NOMO-1 (cell line): ENCODE measurements at regions not wholly inside any gene's neighbourhood (a gene's known extent, or its start where the extent isn't known, plus 50 kb on each side); places are given as distances from the start of the nearest gene placed in this dataset.
"Not testable (repeated sequence)": the region's sequence is repeated elsewhere in the genome, so short reads cannot be mapped to it uniquely, and the experiment has no call there.

ENCODE experiments used
- DNase-seq, 2 experiments: peaks; one replicate each; lab custom pipeline; 2025; ENCODE audit not compliant: unreplicated experiment in 2 of 2; lab: John Stamatoyannopoulos, UW

GRCh38 chr4:27343411-27343810 is 482.8 kb downstream of the STIM2 start:
- DNase-seq: no peak

DNA sequence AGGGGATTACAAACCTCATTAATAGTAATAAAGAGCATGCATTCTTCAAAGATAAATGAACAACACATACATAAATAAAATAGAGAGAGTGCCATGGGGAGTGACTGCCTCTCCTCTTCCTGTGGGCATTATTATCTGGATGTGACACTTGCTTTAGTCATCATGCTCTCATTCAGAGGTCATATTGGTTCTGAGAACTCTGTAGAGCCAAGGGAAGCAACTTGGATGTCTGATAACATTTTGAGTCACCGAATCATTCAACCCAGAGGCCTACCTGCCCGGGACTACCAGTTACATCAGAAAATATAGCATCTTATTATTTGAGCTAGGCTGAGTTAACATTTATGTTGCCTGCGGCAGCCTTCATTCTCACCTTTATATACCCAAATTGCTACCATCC is 489.5 kb downstream of the STIM2 start:
- no peak for DNase-seq

DNA sequence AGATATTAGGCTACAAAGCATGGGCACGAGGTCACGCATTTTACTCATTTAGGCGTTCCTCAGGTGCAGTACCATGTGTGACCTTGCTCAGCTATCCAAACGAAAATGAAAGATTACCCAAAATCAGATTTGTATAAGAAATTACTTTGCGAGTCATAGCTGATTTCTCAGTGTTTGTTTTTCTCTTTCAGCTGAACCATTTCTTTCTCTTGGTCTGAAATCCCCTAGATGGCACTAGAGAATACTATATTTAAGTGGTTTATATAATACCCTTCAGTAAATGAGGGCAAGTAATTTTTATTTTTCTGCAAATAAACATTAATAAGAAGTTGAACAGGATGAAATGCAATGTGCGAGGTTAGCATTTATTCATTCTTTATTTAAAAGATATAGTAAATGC is 496.6 kb downstream of the STIM2 start:
- no peak for DNase-seq

GRCh38 chr4:27358269-27358668 is 497.6 kb downstream of the STIM2 start:
- DNase-seq: no peak

- no peak for DNase-seq
Measured at GRCh38 chr4:27360131-27360530, 499.5 kb downstream of the STIM2 start.

- no peak for DNase-seq
Measured at GRCh38 chr4:27360790-27361267, 500.2 kb downstream of the STIM2 start.

DNA sequence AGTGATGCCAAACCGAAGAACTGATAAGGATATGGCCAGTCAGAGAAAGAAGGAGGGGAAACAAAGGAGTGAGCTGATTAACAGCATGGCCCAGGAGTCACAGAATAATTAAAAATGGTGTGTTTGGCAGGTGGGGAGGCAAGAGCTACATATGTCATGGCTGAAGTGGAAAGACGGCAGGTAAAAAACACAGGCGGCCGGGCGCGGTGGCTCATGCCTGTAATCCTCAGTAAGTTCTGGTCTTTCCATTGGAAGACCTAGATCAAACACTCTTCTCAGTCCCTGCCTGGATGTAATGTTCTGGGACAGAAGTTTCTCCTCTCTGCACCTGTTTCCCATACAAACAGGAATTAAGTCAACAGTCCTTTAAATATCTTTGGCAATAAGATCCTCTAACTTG is 503.9 kb downstream of the STIM2 start:
- no peak for DNase-seq

DNA sequence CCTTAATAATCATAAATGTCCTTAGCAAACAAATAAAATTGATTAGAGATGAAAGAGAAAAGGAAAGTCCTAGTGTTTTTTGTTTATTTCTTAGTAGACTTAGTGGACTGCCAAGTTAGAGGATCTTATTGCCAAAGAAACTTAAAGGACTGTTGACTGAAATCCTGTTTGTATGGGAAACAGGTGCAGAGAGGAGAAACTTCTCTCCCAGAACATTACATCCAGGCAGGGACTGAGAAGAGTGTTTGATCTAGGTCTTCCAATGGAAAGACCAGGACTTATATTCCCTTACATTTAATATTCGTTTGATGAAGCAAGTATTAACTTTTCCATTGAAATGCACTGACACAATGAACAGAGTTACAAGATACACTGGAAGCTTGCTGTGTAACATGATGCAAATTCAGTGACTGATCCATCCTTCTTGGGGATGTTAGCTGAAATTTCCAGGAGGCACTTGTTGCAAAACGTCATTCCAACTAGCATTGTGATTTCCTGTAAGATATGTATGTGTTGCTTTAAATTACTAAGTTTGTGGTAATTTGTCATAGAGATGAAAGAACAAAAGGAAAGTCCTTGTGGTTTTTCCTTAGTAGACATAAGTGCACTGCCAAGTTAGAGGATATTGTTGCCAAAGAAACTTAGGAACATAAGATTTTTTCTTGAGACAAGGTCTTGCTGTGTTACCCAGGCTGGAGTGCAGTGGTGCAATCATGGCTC is 505.6 kb downstream of the STIM2 start:
- DNase-seq: no peak

DNA sequence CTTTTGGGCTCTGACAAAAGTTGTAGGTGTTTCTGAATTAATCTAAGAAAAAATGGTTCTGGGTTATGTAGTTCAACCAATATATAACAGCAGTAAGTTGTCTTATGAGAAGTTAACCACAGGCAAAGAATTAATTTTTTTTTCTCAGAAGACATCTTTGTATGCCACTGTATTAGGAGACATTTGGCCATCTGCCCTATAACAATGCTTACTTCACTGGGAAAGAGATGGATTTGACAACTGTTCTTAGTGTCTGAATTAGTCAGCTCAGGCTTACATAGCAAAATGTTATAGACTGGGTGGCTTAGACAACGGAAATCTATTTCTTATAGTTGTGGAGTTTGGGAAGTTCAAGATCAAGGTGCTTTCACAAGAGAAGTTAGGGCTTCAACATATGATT is 508.1 kb downstream of the STIM2 start:
- no peak for DNase-seq

- no peak for DNase-seq
Measured at GRCh38 chr4:27381815-27382214, 521.2 kb downstream of the STIM2 start.

GRCh38 chr4:27387711-27388110 is 527.1 kb downstream of the STIM2 start:
- no peak for DNase-seq

- no peak for DNase-seq
Measured at GRCh38 chr4:27397886-27398285, 537.2 kb downstream of the STIM2 start.

DNA sequence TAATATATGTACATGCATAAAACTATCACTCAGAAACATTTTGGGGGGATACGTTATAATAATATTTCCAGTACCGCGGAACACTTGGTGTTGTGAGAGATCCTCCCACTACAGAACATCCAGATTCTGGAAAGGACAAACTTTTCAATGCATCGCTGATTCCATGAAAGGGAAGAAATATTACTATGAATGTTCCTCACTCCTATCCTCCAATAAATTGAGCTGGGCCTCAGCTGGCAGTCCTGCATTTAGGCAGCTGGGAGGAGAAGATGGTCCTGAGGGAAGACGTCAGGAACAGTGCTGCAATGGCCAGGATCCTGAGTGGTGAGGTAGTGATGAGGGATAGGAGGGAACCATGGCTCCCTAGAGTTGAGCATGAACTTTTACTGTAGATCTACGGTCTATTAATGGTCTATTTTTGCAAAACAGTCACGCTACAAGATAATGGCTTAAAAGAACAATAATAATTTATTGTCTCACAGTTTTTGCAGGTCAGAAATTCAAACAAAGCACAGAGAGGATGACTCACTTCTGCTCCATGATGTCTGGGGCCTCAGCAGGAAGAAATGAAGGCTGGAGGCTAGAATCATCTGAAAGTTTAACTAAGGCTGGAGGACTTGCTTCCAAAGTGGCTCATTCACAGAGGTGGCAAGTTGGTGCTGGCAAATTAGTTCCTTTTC is 538.1 kb downstream of the STIM2 start:
- no peak for DNase-seq

- no peak for DNase-seq
Measured at GRCh38 chr4:27407616-27408015, 547.0 kb downstream of the STIM2 start.

GRCh38 chr4:27412613-27413012 is 552.0 kb downstream of the STIM2 start:
- DNase-seq: no peak

DNA sequence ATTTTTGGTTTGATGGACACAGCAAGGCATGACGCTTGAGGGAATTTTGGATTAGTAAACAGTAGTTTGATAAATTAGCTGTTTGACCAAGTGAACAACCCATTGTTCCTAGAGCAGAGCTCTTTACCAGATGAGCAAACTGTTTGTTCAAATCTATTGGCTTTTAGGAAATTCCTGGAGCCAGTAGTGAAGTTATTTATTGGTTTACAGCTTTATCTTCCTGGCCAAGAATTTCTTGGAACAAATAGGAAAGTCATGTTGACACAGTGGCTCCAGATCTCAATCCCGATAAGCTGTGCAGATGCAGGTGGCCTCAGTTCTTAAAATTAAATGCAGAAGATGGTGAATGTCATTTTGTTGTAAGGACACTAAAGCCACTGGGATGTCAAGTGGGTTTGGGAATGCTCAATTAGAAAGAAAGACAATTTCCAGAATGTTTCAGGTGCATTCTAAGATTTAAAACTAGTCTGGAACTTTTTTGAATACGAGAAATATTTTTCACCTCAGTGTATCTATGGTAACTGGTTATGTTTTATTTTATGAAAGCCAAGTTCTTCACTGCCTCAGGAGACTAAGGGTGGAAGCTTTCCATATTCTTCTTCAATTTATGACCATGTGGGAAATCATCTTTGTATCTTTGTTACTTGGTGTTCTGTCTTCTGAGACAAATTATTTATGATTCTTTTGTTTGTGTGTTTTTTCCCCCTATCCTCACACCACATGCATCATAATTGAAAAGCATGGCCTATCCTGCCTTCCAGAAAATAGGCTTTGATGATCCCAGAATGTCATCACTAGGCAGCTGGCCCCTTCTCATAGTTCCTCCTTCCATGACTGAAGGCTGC is 554.5 kb downstream of the STIM2 start:
- DNase-seq: no peak

DNA sequence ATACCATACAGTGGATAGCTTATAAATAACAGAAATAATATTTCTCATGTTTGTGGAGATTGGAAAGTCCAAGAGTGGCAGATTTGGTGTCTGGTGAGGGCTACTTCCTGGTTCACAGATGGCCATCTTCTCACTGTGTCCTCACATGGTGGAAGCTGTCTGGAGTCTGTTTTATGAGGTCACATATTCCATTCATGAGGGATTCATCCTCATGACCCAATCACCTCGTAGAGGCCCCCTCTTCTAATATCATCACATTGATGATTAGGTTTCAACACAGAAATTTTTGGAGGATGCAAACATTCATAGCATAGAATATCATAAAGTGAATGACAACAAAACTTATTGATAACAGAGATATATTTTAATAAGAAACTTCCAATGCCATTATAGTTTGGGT is 568.0 kb downstream of the STIM2 start:
- DNase-seq: no peak

- DNase-seq: no peak
Measured at GRCh38 chr4:27429364-27429871, 568.8 kb downstream of the STIM2 start.

GRCh38 chr4:27442146-27442545 is 581.5 kb downstream of the STIM2 start:
- DNase-seq: no peak

DNA sequence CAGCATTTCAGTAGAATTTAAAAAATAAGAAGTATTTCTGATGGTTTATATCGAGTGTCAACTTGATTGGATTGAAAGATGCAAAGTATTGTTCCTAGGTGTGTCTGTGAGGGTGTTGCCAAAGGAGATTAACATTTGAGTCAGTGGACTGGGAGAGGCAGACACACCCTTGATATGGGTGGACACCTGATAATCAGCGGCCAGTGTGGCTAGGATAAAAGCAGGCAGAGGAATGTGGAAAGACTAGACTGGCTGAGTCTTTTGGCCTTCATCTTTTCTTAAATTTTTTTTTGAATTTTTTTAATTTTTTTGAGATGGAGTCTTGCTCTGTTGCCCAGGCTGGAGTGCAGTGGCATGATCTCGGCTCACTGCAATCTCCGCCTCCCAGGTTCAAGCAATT is 582.0 kb downstream of the STIM2 start:
- DNase-seq: not testable (repeated sequence)

DNA sequence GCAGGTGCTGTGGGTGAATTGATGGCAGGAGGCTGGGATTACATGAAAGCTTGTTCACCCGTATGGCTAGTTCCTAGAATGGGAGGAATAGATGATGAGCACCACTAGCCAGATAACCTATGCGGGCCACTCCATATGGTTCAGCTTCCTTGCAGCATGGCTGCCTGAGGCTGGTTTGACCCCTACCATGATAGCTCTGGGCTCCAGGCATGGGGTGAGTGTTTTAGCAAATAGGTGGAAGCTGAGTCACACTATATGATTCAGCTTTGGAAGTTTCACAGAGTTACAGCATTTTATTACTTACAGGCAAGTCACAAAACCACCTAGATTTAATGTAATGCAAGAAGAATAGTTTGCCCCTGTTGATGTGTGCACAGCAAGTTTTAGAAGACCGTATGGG is 603.2 kb downstream of the STIM2 start:
- no peak for DNase-seq
